H1 (cell line): ENCODE measurements at regions not wholly inside any gene's neighbourhood (a gene's known extent, or its start where the extent isn't known, plus 50 kb on each side); places are given as distances from the start of the nearest gene placed in this dataset.

Source experiments
- CHD7 ChIP-seq: fragments of 300-600 bp; sonication (generic); IDR thresholded peaks from 2 replicates; pipeline ENCODE4 v1.7.1; 2012; ENCODE audit warnings: low read length, moderate library complexity, mild to moderate bottlenecking, inconsistent platforms; ENCODE audit not compliant: insufficient replicate concordance
- SUZ12 ChIP-seq: fragments of 200-600 bp; sonication (generic); IDR thresholded peaks from 2 replicates; pipeline ENCODE4 v1.6.1; 2012; ENCODE audit warnings: mild to moderate bottlenecking, inconsistent platforms, low read length, moderate library complexity, mixed read lengths

DNA sequence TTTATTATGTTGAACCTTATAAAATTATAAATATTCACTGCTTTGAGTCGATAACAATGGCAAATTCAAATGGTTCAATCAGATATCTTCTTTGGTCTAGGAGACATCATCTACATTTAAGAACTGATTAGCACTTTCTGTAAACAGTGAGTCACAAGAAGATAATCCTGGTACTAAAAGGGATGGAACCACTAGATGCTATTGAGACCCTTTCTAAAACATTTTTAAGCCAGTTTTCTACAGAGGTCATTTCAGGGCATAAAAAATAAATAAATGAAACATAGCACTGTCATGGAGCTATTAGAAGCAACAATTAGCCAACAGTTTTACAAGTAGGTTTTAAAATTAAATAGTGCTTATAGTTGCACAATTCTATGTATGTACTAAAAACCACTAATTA is 212.2 kb downstream of the DUSP6 start (continued):
- TF ChIP-seq CHD7 (no peak), SUZ12 (no peak)
